ENCODE measurements at regions not wholly inside any gene's neighbourhood (a gene's known extent, or its start where the extent isn't known, plus 50 kb on each side); places are given as distances from the start of the nearest gene placed in this dataset.

GRCh38 chr13:70363991-70364390 lies 255.7 kb upstream of the KLHL1 start:
- no peak for DNase-seq (ENCODE audit: low read depth)
- in situ Hi-C loops (cut with HindIII; ENCODE audit: low pct_unique_long_range_greater_than_20kb, low sequenced_read_pairs): no loop called here

GRCh38 chr13:70362820-70363570 lies 254.7 kb upstream of the KLHL1 start:
- DNase-seq (ENCODE audit: low read depth): no peak
- in situ Hi-C loops (cut with HindIII; ENCODE audit: low pct_unique_long_range_greater_than_20kb, low sequenced_read_pairs): no loop called here

- DNase-seq (ENCODE audit: low read depth): no peak
- in situ Hi-C loops (cut with HindIII; ENCODE audit: low pct_unique_long_range_greater_than_20kb, low sequenced_read_pairs): no loop called here
Observed at GRCh38 chr13:70357031-70357430, 248.8 kb upstream of the KLHL1 start.

GRCh38 chr13:70353096-70353495 lies 244.8 kb upstream of the KLHL1 start:
- in situ Hi-C loops (cut with HindIII; ENCODE audit: low pct_unique_long_range_greater_than_20kb, low sequenced_read_pairs): no loop called here
- DNase-seq (ENCODE audit: low read depth): no peak

DNA sequence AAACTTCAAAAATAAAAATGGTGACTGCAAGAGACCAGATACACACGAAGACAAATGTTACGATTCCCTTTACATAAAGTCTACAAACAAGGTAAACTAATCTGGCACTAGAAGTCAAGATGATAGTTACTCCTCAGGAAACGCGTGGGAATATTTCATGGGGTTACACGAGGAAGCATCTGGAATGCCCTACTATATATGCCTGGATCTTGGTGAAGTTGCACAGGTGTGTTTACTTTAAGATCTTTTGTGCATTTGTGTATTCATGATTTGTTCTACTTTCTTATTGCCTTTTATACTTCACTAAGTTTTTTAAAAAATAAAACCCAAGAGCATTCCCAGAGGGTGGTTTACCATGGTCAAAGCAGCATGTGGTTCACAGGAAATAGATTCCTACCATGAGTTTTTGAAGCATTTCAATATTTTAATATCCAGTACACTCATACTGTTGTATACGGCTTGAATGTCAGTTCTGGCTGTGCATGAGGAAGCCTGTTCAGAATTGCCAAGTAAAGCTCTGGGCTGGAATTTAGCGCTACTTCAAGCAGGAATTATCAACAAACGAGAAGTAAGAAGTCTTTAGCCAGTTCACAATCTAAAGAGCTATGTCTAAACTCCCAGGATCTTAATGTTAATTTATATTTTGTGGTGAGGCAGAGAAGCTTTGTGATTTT lies 239.8 kb upstream of the KLHL1 start:
- in situ Hi-C loops (cut with HindIII; ENCODE audit: low pct_unique_long_range_greater_than_20kb, low sequenced_read_pairs): no loop called here
- DNase-seq (ENCODE audit: low read depth): no peak

- in situ Hi-C loops (cut with HindIII; ENCODE audit: low pct_unique_long_range_greater_than_20kb, low sequenced_read_pairs): no loop called here
- peak; percentile 6 for DNase-seq (ENCODE audit: low read depth)
Observed at GRCh38 chr13:70339738-70340137, 231.5 kb upstream of the KLHL1 start.

DNA sequence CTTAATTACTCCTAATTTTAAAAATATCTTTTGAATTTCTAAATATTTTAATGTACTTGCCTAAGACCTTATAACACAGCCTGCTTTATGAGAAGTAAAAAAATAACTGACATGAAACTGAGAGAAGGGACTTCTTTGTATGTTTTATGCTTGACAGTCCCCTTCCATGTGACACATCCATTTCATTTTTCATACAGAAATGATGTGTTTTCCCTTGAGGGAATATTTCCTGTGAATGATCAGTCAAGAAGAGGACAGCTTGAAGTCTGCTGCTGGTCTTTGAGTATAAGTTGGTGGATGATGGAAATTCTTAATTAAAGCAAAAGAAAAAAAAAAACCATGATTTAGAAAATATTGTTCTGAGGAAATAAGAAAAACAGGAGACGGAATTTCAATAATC lies 230.4 kb upstream of the KLHL1 start:
- in situ Hi-C loops (cut with HindIII; ENCODE audit: low pct_unique_long_range_greater_than_20kb, low sequenced_read_pairs): no loop called here
- DNase-seq (ENCODE audit: low read depth): no peak

DNA sequence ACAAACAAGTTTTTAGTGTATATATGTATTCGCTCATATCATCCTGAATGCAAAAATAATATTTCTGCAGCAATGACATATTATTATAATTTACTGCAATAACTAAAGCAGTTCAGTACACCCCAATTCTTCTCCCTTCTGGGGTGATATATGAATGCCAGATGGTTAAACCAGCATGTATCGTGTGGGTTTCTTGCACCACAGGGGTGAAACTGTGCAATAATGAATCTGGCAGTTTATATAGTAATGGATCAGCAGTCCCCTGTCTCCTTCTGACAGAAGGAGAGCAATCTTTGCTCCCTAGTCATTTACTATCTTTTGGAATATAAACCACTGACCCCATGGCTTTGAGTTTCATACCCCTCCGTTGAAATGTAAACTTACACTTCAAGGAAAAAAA lies 228.6 kb upstream of the KLHL1 start:
- in situ Hi-C loops (cut with HindIII; ENCODE audit: low pct_unique_long_range_greater_than_20kb, low sequenced_read_pairs): no loop called here
- no peak for DNase-seq (ENCODE audit: low read depth)

- in situ Hi-C loops (cut with HindIII; ENCODE audit: low pct_unique_long_range_greater_than_20kb, low sequenced_read_pairs): no loop called here
- DNase-seq (ENCODE audit: low read depth): no peak
Observed at GRCh38 chr13:70333752-70334151, 225.5 kb upstream of the KLHL1 start.

- in situ Hi-C loops (cut with HindIII; ENCODE audit: low pct_unique_long_range_greater_than_20kb, low sequenced_read_pairs): no loop called here
- DNase-seq (ENCODE audit: low read depth): no peak
Observed at GRCh38 chr13:70330697-70331361, 222.6 kb upstream of the KLHL1 start.

DNA sequence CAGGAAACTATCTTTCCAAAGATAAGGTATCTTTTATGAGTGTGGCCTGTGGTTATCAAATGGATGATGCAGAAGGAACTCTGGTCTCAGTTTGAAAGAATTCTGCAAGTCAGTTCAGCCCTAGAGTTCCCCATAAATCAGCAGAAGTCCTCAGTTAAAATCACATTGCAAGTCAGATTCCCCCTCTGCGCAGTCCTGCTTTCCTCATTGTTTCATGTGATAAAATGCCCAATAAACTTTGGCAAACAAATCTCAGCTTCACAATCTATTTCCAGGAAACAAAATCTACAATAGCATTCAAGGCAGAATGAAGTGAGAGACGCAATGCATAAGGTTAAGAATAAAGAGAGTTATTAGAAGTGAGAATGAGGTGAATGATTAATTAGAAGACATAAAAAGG lies 216.3 kb upstream of the KLHL1 start:
- in situ Hi-C loops (cut with HindIII; ENCODE audit: low pct_unique_long_range_greater_than_20kb, low sequenced_read_pairs): no loop called here
- DNase-seq (ENCODE audit: low read depth): no peak

GRCh38 chr13:70311191-70311590 lies 202.9 kb upstream of the KLHL1 start:
- in situ Hi-C loops (cut with HindIII; ENCODE audit: low pct_unique_long_range_greater_than_20kb, low sequenced_read_pairs): no loop called here
- DNase-seq (ENCODE audit: low read depth): no peak

GRCh38 chr13:70310396-70311119 lies 202.3 kb upstream of the KLHL1 start:
- peak; percentile 27 for DNase-seq (ENCODE audit: low read depth)
- in situ Hi-C loops (cut with HindIII; ENCODE audit: low pct_unique_long_range_greater_than_20kb, low sequenced_read_pairs): no loop called here

GRCh38 chr13:70297189-70297616 lies 189.0 kb upstream of the KLHL1 start:
- in situ Hi-C loops (cut with HindIII; ENCODE audit: low pct_unique_long_range_greater_than_20kb, low sequenced_read_pairs): no loop called here
- DNase-seq (ENCODE audit: low read depth): no peak

GRCh38 chr13:70284371-70284770 lies 176.1 kb upstream of the KLHL1 start:
- in situ Hi-C loops (cut with HindIII; ENCODE audit: low pct_unique_long_range_greater_than_20kb, low sequenced_read_pairs): no loop called here
- no peak for DNase-seq (ENCODE audit: low read depth)

DNA sequence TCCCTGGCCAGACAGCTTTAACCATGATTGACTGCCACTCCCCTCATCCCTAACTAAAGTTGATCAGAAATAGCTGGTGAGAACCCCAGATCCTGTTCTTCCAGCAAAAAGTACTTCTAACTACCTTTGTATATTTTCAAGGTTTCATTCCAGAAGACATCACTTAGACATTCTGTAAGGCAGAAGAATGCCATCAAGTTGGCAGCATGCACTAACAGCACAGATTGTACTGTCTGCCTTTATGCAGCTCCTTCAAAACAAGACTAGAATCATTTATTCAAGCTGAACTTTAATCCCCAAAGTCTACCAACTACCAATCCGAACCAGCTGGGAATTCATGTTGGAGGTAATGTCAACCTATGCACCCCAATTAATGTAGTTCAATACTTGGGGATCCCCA lies 167.6 kb upstream of the KLHL1 start:
- DNase-seq (ENCODE audit: low read depth): no peak
- in situ Hi-C loops (cut with HindIII; ENCODE audit: low pct_unique_long_range_greater_than_20kb, low sequenced_read_pairs): no loop called here

DNA sequence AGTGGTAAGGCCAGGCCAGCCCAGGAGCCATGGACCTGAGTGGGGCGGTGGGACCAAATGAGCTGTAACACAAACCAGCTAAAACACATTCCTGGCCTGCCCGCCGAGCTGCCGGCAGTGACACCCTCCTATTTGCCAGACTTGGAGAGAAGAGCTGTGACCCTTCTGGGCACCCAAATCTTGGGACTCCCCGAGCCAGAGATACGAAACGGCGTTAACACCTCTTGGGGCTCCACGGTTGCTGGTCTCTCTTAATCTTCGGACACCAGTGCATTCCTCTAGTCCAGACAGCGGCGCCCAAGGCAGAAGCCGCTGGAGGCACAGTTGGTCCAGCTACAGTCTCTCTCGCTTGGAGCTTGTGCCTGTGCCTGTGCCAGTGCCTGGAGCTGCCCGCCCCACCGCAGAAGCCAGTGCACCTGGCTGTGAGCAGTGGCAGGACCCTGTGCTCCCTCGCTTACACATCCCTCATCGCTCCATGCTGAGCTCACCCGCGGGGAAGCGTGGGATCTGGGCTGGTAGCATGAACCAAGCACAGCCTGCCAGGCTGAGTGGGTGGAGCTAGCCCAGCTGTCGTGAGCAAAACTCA lies 147.2 kb upstream of the KLHL1 start:
- DNase-seq (ENCODE audit: low read depth): no peak
- in situ Hi-C loops (cut with HindIII; ENCODE audit: low pct_unique_long_range_greater_than_20kb, low sequenced_read_pairs): no loop called here

DNA sequence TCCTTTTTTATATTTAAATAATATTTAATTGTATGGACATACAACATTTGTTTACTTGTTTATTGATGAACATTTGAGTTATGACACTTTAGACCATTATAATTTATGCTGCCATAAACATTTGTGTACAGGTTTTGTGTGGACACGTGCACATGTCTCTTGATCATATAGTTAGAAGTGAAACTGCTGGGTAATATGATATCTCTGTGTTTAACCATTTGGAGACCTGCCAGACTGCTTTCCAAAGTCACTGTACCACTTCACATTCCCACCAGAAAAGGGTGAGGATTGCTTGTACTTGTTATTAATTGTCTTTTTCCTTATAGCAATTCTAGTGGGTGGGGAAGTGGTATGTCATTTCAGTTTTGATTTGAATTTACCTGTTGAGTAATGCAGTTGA lies 145.6 kb upstream of the KLHL1 start:
- no peak for DNase-seq (ENCODE audit: low read depth)
- in situ Hi-C loops (cut with HindIII; ENCODE audit: low pct_unique_long_range_greater_than_20kb, low sequenced_read_pairs): no loop called here

DNA sequence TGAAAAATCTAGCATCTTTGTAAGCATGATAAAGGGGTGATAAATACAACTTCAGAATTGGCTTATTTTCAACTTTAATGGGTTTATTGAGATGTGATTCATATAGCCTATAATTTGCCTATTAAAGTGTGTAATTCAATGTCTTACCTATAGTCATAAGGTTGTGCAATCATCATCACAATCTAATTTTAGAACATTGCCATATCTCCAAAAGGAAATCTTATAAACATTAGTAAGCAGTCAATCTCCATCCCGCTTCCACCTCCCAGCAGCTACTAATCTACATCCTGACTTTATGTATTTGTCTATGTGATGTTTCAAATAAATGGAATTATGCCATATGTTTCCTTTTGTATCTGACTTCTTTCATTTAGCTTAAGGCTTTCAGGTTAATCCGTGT lies 145.2 kb upstream of the KLHL1 start:
- in situ Hi-C loops (cut with HindIII; ENCODE audit: low pct_unique_long_range_greater_than_20kb, low sequenced_read_pairs): no loop called here
- DNase-seq (ENCODE audit: low read depth): no peak

Data from Caki2 (cell line).